Adrenal gland (tissue), 9 donors: ENCODE measurements at regions not wholly inside any gene's neighbourhood (a gene's known extent, or its start where the extent isn't known, plus 50 kb on each side); places are given as distances from the start of the nearest gene placed in this dataset.

Source experiments
- DNase-seq, 7 donors: peaks; one replicate each; pipeline ENCODE4 v3.0.0-alpha.2; 2019 to 2020
- H3K27ac ChIP-seq, 5 donors: fragments of 200-600 bp; sonication (generic) in 4 of 5; 1 replicate in 3 of 5; 2 replicates in 2 of 5; pipeline versions ENCODE4 v1.5.1 to v1.8.0; 2016 to 2020; ENCODE audit warnings: mild to moderate bottlenecking in 1 of 5
- H3K27me3 ChIP-seq: fragments of 200-600 bp; 2 replicates; pipeline ENCODE4 v1.8.0; 2021
- H3K36me3 ChIP-seq, 2 donors: fragments of 200-600 bp; replicated peaks in 1 of 2; 1 replicate in 1 of 2; 2 replicates in 1 of 2; pipeline versions ENCODE4 v1.5.1 to v1.8.0; 2018 to 2022
- H3K4me1 ChIP-seq, 2 donors: fragments of 200-600 bp; replicated peaks in 1 of 2; 1 replicate in 1 of 2; 2 replicates in 1 of 2; pipeline versions ENCODE4 v1.5.1 to v1.8.0; 2018 to 2021
- H3K4me3 ChIP-seq, 4 donors: fragments of 200-600 bp; sonication (generic) in 3 of 4; one replicate each; pipeline ENCODE4 v1.5.1; 2016 to 2018
- H3K9me3 ChIP-seq, 3 donors: fragments of 200-600 bp; sonication (generic) in 1 of 3; replicated peaks in 1 of 3; 1 replicate in 2 of 3; 2 replicates in 1 of 3; pipeline versions ENCODE4 v1.5.1 to v1.8.0; 2016 to 2021
- CTCF ChIP-seq, 6 experiments: fragments of 450-650 bp in 4 of 6; fragments of 200-600 bp in 2 of 6; sonication (generic) in 1 of 6; IDR thresholded peaks; 1 replicate in 5 of 6; 2 replicates in 1 of 6; pipeline versions ENCODE4 v1.5.1 to v1.8.0; 2016 to 2021; ENCODE audit warnings: antibody characterized with exemption in 6 of 6, mild to moderate bottlenecking in 2 of 6, moderate library complexity in 1 of 6
- POLR2A ChIP-seq, 2 donors: fragments of 450-650 bp; IDR thresholded peaks; one replicate each; pipeline ENCODE4 v1.6.1; 2017; ENCODE audit warnings: antibody characterized with exemption in 2 of 2, mild to moderate bottlenecking in 2 of 2, moderate library complexity in 1 of 2
- WGBS, 4 donors: extraction: QIAGEN DNeasy Blood & Tissue Kit in 2 of 4; methylation state at CpG; one replicate each; pipeline versions ENCODE4 v1.1.5 to v1.1.7; 2013 to 2017; 5-methylcytosine and 5-hydroxymethylcytosine counted together
- intact Hi-C, 2 donors: fragments of 100-400 bp; cut with DNase I; formaldehyde crosslinking; loops; one replicate each; pipeline versions ENCODE4 v1.14.1 to v1.15.0; 2022 to 2023
- donor health status: healthy with polysubstance abuse.
- donor health status: Bipolar disorder and iron deficiency.
- donor health status: DM: yes; HTN: yes; CAD: no.
- donor health status: DM: no; HTN: no; CAD: no.
- donor health status: DM: no; HTN: no; CAD: no.

GRCh38 chr10:11672836-11673235 lies 61.4 kb upstream of the USP6NL start:
- Histone ChIP-seq H3K9me3 (no peaks in the 10 kb centered on the region), H3K27me3 (no peaks in the 10 kb centered on the region), H3K27ac (no peak overlapping the region), H3K4me1 (no peaks in the 10 kb centered on the region), H3K4me3 (no peak overlapping the region), H3K36me3 (no peaks in the 10 kb centered on the region)
- intact Hi-C loops: no loop called here
- DNase-seq: no peak
- 96 to 99% (median 97%) methylated on average over 9 of the region's 9 CpGs for WGBS, 4 donors
- no peak for TF ChIP-seq POLR2A (IDR thresholded peaks at IDR 0.05)
- TF ChIP-seq CTCF (IDR thresholded peaks at IDR 0.05): no peak

- DNase-seq: no peak
- intact Hi-C loops: no loop called here
- Histone ChIP-seq H3K9me3 (no peaks in the 10 kb centered on the region), H3K4me3 (no peak overlapping the region), H3K4me1 (no peaks in the 10 kb centered on the region), H3K27ac (no peak overlapping the region), H3K27me3 (no peaks in the 10 kb centered on the region), H3K36me3 (no peaks in the 10 kb centered on the region)
- no peak for TF ChIP-seq POLR2A (IDR thresholded peaks at IDR 0.05)
- no peak for TF ChIP-seq CTCF (IDR thresholded peaks at IDR 0.05)
- WGBS, 4 donors: 84 to 87% (median 85%) methylated on average over 10 of the region's 10 CpGs
Measured at GRCh38 chr10:11670381-11670780, 58.9 kb upstream of the USP6NL start.

GRCh38 chr10:11668847-11669610 lies 57.6 kb upstream of the USP6NL start:
- no peaks in the 10 kb centered on the region for H3K36me3 ChIP-seq
- intact Hi-C loops: no loop called here
- WGBS, 4 donors: 65 to 81% (median 76%) methylated on average over 9 of the region's 9 CpGs
- H3K27me3 ChIP-seq: no peaks in the 10 kb centered on the region
- H3K4me1 ChIP-seq: no peaks in the 10 kb centered on the region
- no peak overlapping the region for H3K27ac ChIP-seq
- TF ChIP-seq CTCF (IDR thresholded peaks at IDR 0.05) (no peak), POLR2A (IDR thresholded peaks at IDR 0.05) (no peak)
- H3K4me3 ChIP-seq: no peak overlapping the region
- H3K9me3 ChIP-seq: no peaks in the 10 kb centered on the region
- DNase-seq: no peak

- intact Hi-C loops: no loop called here
Measured at GRCh38 chr10:11667756-11668155, 56.3 kb upstream of the USP6NL start.

More at GRCh38 chr10:11667756-11668155, 56.3 kb upstream of the USP6NL start:
- 76 to 87% (median 85%) methylated on average over 4 of the region's 4 CpGs for WGBS, 4 donors
- no peak overlapping the region for H3K27ac ChIP-seq
- no peak overlapping the region for H3K4me3 ChIP-seq
- H3K9me3 ChIP-seq: no peaks in the 10 kb centered on the region
- no peak for DNase-seq
- H3K27me3 ChIP-seq: no peaks in the 10 kb centered on the region
- TF ChIP-seq CTCF (IDR thresholded peaks at IDR 0.05): no peak
- no peak for TF ChIP-seq POLR2A (IDR thresholded peaks at IDR 0.05)
- no peaks in the 10 kb centered on the region for H3K4me1 ChIP-seq
- no peaks in the 10 kb centered on the region for H3K36me3 ChIP-seq
